ENCODE measurements at regions not wholly inside any gene's neighbourhood (a gene's known extent, or its start where the extent isn't known, plus 50 kb on each side); places are given as distances from the start of the nearest gene placed in this dataset.

DNA sequence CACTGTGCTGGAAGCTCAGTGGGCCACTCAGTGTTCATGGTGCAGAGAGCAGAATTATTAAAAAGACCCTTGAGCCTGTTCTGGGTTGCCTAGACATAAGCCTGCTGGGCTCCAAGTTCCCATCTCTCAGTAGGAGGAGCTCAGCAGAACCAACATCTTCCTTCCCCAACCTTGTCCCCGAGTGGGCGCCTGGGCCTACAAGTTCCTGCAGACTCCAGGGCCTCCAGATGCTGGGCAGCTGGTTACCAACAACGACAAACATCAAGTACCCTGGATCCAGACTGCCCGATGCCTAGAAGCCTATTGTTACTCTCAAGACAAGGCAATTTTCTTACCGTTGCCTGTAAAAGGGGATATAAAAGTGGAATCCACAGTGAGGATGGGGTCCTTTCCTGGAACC is 214.2 kb downstream of the HAUS1 start:
- DNase-seq (ENCODE audit: low read depth in 2 of 2): no peak
- H3K4me3 ChIP-seq (replicated peaks in 1 of 2; ENCODE audit: low read depth in 2 of 2, low read length in 2 of 2): no peak overlapping the region
- TF ChIP-seq, protein P1, sequence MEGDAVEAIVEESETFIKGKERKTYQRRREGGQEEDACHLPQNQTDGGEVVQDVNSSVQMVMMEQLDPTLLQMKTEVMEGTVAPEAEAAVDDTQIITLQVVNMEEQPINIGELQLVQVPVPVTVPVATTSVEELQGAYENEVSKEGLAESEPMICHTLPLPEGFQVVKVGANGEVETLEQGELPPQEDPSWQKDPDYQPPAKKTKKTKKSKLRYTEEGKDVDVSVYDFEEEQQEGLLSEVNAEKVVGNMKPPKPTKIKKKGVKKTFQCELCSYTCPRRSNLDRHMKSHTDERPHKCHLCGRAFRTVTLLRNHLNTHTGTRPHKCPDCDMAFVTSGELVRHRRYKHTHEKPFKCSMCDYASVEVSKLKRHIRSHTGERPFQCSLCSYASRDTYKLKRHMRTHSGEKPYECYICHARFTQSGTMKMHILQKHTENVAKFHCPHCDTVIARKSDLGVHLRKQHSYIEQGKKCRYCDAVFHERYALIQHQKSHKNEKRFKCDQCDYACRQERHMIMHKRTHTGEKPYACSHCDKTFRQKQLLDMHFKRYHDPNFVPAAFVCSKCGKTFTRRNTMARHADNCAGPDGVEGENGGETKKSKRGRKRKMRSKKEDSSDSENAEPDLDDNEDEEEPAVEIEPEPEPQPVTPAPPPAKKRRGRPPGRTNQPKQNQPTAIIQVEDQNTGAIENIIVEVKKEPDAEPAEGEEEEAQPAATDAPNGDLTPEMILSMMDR (IDR thresholded peaks at IDR 0.05; ENCODE audit: low read depth, low read length): no peak

GRCh38 chr18:46319783-46320182 is 215.6 kb downstream of the HAUS1 start:
- peak in 1 of 2 donors; percentile 15 for DNase-seq (ENCODE audit: low read depth in 2 of 2)
- H3K4me3 ChIP-seq (replicated peaks in 1 of 2; ENCODE audit: low read depth in 2 of 2, low read length in 2 of 2): no peak overlapping the region
- TF ChIP-seq, protein P1 (IDR thresholded peaks at IDR 0.05; ENCODE audit: low read depth, low read length): no peak

- TF ChIP-seq, protein P1 (IDR thresholded peaks at IDR 0.05; ENCODE audit: low read depth, low read length): peak; percentile 5
- no peak overlapping the region for H3K4me3 ChIP-seq (replicated peaks in 1 of 2; ENCODE audit: low read depth in 2 of 2, low read length in 2 of 2)
- DNase-seq (ENCODE audit: low read depth in 2 of 2): no peak
Measured at GRCh38 chr18:46320297-46320696, 216.1 kb downstream of the HAUS1 start.

DNA sequence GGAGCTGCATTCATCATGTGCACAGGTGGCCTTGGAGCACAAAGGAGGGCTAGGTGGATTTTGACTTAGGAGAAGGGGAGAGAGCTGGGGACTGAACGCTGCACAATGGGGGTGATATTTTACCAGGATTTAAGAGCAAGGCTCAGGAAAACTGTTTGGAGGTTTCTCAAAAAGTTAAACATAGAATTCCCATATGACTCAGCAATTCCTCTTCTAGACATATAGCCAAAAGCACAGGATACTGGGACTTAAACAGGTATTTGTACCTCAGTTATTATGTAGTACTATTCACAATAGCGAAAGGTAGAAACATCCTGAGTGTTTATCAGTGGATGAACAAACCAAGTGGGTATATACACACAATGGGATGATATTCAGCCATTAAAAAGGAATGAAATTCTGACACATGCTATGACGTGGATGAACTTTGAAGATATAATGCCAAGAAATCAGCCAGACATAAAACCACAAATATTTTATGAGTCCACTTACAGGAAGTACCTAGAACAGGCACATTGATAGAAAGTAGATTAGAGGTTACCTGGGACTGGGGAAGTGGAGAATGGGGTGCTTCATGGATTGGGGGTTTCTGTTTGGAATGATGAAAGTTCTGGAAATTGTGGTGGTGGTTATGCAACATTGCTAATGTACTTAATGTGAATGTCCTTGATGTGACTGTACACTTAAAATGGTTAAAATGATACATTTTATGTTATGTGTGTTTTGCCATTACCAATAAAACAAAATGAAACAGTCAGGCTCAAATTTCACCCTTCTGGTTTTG is 216.9 kb downstream of the HAUS1 start:
- TF ChIP-seq, protein P1 (IDR thresholded peaks at IDR 0.05; ENCODE audit: low read depth, low read length): no peak
- DNase-seq (ENCODE audit: low read depth in 2 of 2): peak; percentile 35 to 76
- H3K4me3 ChIP-seq (replicated peaks in 1 of 2; ENCODE audit: low read depth in 2 of 2, low read length in 2 of 2): no peak overlapping the region

DNA sequence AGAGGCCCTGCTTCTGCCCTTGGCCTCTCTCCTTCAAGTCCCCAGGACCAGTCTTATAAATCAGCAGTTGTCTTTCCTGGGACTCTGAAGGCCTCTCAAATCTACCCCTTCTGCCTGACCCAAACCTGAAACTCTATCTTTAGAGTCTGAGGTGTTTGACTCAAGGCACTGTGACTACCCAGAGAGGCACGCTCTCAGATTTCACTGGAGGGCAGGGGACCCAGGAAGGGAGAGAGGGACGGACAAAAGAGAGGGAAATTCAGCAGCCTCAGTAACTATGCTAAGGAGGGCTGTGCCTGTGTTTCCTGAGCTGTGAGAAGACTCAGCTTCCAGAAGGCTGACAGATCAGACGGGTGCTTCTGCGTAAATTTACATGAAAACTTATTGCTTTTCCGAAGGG is 217.8 kb downstream of the HAUS1 start:
- TF ChIP-seq, protein P1 (IDR thresholded peaks at IDR 0.05; ENCODE audit: low read depth, low read length): no peak
- no peak overlapping the region for H3K4me3 ChIP-seq (replicated peaks in 1 of 2; ENCODE audit: low read depth in 2 of 2, low read length in 2 of 2)
- DNase-seq (ENCODE audit: low read depth in 2 of 2): no peak

- no peak for DNase-seq (ENCODE audit: low read depth in 2 of 2)
- TF ChIP-seq, protein P1 (IDR thresholded peaks at IDR 0.05; ENCODE audit: low read depth, low read length): no peak
- no peak overlapping the region for H3K4me3 ChIP-seq (replicated peaks in 1 of 2; ENCODE audit: low read depth in 2 of 2, low read length in 2 of 2)
Measured at GRCh38 chr18:46322411-46322891, 218.3 kb downstream of the HAUS1 start.
